Dermis microvascular lymphatic vessel endothelial cell (primary cell): ENCODE measurements at regions not wholly inside any gene's neighbourhood (a gene's known extent, or its start where the extent isn't known, plus 50 kb on each side); places are given as distances from the start of the nearest gene placed in this dataset.
"Not testable (repeated sequence)": the region's sequence is repeated elsewhere in the genome, so short reads cannot be mapped to it uniquely, and the experiment has no call there.

Experiments used
- DNase-seq, 2 donors: peaks; one replicate each; pipeline versions ENCODE4 v3.0.0 to v3.0.0-alpha.2; 2010; ENCODE audit warnings: low read depth in 2 of 2

DNA sequence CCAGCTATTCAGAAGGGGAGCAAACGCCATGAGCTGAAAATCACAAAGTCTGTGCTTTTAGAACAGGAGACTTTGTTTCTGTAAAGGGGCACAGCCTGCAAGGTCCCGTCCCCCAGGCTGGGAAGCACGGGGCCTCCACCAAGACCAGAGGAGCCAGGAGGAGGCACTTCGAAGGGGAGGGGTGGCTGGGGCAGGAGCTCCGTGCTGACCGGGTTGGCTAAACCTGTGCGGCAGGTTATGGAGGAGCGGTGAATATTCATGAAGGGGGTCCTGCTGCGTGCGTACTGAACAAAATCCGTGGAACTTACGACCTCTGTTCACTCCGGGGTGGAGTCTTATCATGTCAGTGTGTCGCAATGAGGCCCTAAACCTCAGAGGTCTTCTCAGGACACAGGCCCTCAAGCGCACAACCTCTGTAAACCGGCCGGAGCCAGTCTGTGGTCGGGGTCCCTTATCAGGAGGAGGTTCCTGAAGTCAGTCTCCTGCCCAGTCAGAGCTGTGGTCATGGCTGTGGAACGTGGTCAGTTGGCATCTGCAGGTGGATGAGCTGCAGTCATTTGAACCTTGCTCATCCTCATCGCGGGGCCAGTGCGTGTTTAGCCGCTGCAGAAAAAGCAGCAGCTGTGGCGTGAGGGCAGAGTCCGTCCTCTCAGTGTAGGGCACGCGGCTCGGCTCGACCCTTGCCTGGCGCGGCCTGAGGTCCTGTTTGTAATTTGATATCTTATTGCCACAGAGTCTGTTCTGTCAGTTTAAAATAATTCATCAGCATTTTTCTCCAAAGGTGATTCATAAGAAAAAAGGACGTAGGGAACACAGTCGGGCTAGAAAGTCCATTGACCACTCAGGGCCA is 5507.7 kb upstream of the TPTE start:
- not testable (repeated sequence) for DNase-seq

GRCh38 chr21:5015187-5015586 is 5506.2 kb upstream of the TPTE start:
- DNase-seq: not testable (repeated sequence)

DNA sequence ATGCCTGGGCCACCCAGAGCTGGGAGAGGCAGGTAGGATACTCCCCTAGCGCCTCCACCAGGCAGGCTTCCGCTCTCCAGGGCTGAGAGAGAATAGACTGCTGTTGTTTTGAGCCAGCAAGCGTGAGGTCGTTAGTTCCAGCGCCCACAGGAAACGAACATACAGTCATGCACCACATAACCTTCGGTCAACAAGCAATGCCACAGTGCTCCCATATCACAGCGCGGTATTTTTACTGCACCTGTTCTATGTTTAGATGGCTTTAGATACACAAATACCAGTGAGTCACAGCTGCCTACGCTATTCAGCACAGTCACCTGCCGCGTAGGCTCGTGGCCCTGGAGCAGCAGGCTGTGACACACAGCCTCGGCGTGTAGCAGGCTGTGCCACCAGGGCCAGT is 5502.3 kb upstream of the TPTE start:
- not testable (repeated sequence) for DNase-seq

DNA sequence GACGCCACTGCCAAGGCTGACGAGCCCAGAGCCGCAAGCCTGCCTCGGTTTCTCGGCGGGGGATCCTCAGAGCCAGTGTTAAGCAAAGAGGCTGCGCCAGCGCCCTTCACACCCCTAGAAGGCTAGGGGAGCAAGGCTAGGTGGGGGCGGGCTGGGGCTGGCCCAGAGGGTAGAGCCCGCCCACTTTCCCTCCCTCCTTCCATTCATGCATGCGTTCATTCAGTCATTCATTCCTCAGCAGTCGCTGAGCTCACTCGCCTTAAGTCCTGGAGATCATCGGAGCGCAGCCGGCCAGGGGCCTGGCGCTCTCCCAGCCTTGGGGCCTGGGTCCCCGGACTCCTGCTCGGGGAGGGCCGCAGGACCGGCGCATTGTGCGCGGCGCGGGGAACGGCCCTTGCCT is 5499.6 kb upstream of the TPTE start:
- DNase-seq: not testable (repeated sequence)

- DNase-seq: not testable (repeated sequence)
Measured at GRCh38 chr21:5022254-5022653, 5499.1 kb upstream of the TPTE start.

DNA sequence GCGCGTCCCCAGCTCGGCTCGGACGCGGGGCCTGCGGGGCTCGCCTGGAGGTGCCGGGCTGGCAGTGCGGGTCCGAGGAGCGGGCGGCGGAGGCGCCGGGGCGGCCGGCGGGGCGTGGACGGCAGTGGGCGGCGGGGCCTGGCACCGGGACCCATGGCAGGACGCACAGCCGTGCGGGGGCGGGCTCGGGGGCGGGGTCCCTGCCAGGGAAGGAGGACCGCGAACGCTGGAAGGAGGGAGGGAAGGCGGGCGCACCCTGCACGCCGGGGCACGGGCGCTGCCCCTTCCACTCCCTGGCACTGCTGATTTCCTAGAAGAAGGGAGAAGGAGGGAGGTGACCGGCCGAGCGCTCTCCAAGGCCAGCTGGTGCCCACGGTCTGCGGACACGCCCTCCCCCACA is 5498.6 kb upstream of the TPTE start:
- DNase-seq: not testable (repeated sequence)

GRCh38 chr21:5035147-5035546 is 5486.2 kb upstream of the TPTE start:
- not testable (repeated sequence) for DNase-seq

GRCh38 chr21:5035587-5035986 is 5485.8 kb upstream of the TPTE start:
- not testable (repeated sequence) for DNase-seq

DNA sequence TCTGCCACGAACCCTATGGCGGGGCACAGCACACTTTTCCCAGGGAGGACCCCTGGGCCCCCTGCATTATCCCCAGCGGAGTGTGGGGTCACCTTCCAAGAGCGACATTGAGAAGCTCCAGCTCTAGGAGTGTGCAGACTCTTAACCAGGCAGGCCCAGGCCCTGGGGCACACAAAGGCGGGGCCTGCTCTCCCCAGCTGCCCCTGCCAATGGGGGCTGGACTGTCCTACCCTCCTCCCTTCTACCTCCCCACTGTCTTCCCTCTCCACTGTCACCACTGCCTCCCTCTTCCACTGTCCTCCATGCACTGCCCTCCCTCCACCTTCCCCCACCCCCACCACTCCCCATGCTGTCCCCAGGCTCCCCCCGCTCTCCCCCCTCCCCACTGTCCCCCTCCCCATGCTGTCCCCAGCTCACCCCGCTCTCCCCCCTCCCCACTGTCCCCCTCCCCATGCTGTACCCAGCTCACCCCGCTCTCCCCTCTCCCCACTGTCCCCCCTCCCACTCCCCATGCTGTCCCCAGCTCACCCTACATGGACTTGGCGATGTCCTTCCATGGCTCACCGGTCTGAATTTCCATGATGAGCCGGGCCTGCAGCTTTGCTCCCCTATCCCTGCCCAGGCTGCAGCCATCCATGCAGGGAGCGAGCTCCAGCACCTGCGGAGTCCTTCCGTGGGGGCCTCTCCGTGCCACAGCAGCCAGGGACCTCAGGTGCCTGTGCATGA is 5483.6 kb upstream of the TPTE start:
- not testable (repeated sequence) for DNase-seq

GRCh38 chr21:5039926-5040325 is 5481.5 kb upstream of the TPTE start:
- not testable (repeated sequence) for DNase-seq

DNA sequence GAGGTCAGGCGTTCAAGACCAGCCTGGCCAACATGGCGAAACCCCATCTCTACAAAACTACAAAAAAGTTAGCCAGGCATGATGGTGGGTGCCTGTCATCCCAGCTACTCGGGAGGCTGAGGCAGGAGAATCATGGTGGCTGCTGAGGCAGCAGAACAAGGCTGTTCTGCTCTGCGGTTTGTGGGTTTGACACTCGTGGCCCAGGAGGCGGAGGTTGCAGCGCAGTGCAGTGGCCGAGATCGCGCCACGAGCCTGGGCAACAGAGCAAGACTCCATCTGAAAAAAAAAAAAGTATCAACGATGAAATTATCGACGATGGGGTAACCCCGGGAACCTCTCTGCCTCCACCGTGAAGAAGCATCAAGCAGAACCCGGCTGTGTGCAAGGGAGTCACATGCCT is 5478.8 kb upstream of the TPTE start:
- not testable (repeated sequence) for DNase-seq

DNA sequence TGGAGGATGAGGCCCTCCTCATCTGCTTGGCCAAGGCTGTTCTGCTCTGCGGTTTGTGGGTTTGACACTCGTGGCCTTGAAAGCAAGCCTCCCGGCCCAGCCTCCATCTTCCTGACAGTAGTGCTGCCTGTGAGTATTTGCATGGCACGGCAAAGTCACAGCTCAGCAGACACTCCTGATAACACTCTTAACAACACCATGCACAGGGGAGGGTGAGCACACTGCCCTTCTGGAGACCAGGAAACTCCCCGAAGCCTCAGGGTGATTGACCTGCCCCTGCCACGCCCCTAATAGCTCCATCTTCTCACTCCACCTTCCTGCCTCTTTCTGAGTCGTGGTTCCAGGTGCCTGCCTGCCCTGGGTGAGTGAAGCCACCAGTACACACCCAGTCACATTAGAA is 5476.6 kb upstream of the TPTE start:
- DNase-seq: not testable (repeated sequence)

- not testable (repeated sequence) for DNase-seq
Measured at GRCh38 chr21:5051303-5052018, 5469.9 kb upstream of the TPTE start.

GRCh38 chr21:5055027-5055754 is 5466.2 kb upstream of the TPTE start:
- DNase-seq: not testable (repeated sequence)

GRCh38 chr21:5055996-5056962 is 5465.1 kb upstream of the TPTE start:
- DNase-seq: not testable (repeated sequence)

DNA sequence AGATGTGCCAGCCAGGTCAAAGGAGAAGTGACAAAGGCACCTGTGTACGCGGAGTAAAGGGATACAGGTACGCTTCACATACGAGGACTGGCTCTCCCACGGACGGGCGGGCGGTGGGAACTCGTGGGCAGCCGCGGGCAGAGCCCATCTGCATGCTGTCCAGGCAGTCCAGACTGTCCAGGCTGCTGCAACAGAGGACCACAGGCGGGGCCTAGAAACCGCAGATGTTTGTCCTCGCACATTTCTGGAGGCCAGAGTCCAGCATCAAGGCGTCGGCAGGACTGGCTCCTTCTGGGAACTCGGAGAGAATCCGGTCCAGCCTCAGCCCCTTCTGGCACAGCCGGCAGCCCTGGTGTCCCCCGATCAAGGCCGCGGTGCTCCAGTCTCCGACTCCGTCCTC is 5464.3 kb upstream of the TPTE start:
- not testable (repeated sequence) for DNase-seq

- not testable (repeated sequence) for DNase-seq
Measured at GRCh38 chr21:5060364-5061083, 5460.9 kb upstream of the TPTE start.

GRCh38 chr21:5064581-5065142 is 5456.7 kb upstream of the TPTE start:
- not testable (repeated sequence) for DNase-seq
